Testis (tissue), 2 donors: ENCODE measurements at regions not wholly inside any gene's neighbourhood (a gene's known extent, or its start where the extent isn't known, plus 50 kb on each side); places are given as distances from the start of the nearest gene placed in this dataset.

Source experiments
- DNase-seq: peaks from one replicate; pipeline ENCODE4 v3.0.0-alpha.2; 2019
- H3K27ac ChIP-seq, 2 donors: fragments of 200-600 bp; sonication (generic); one replicate each; pipeline ENCODE4 v1.5.1; 2019
- H3K27me3 ChIP-seq: fragments of 200-600 bp; sonication (generic); one replicate; pipeline ENCODE4 v1.5.1; 2019
- H3K36me3 ChIP-seq: fragments of 200-600 bp; sonication (generic); one replicate; pipeline ENCODE4 v1.5.1; 2017; ENCODE audit warnings: low read depth; ENCODE audit errors: missing control alignments
- H3K4me1 ChIP-seq: fragments of 200-600 bp; sonication (generic); one replicate; pipeline ENCODE4 v1.5.1; 2019
- H3K4me3 ChIP-seq, 2 donors: fragments of 200-600 bp; sonication (generic); one replicate each; pipeline ENCODE4 v1.5.1; 2017 to 2019
- H3K9me3 ChIP-seq: fragments of 200-600 bp; sonication (generic); one replicate; pipeline ENCODE4 v1.5.1; 2017
- CTCF ChIP-seq, 3 experiments: fragments of 450-650 bp in 2 of 3; fragments of 200-600 bp in 1 of 3; sonication (generic) in 1 of 3; IDR thresholded peaks; one replicate each; pipeline ENCODE4 v1.5.1; 2016 to 2019; ENCODE audit warnings: antibody characterized with exemption in 3 of 3, mild to moderate bottlenecking in 2 of 3, moderate library complexity in 1 of 3
- POLR2A ChIP-seq: fragments of 450-650 bp; IDR thresholded peaks from one replicate; pipeline ENCODE4 v1.6.1; 2017; ENCODE audit warnings: antibody characterized with exemption, mild to moderate bottlenecking, moderate library complexity
- WGBS, 2 donors: methylation state at CpG; one replicate each; pipeline ENCODE4 v1.1.5; 2018; 5-methylcytosine and 5-hydroxymethylcytosine counted together
- intact Hi-C: fragments of 100-400 bp; cut with DNase I; formaldehyde crosslinking; loops from one replicate; pipeline ENCODE4 v1.15.1; 2023; ENCODE audit warnings: low total_unique reads

- H3K27me3 ChIP-seq = no peaks in the 10 kb centered on the region
- no peak for TF ChIP-seq POLR2A
- no peak for TF ChIP-seq CTCF (IDR thresholded peaks at IDR 0.05)
- no peak overlapping the region for H3K27ac ChIP-seq
- no peaks in the 10 kb centered on the region for H3K36me3 ChIP-seq
- no peaks in the 10 kb centered on the region for H3K9me3 ChIP-seq
- no peak for DNase-seq
- intact Hi-C loops = no loop called here
- no peaks in the 10 kb centered on the region for H3K4me1 ChIP-seq
- no peak overlapping the region for H3K4me3 ChIP-seq
- WGBS, 2 donors = 57 to 59% methylated on average over 4 of the region's 4 CpGs
Observed at GRCh38 chr2:187168720-187169713, 279.0 kb downstream of the CALCRL start.

DNA sequence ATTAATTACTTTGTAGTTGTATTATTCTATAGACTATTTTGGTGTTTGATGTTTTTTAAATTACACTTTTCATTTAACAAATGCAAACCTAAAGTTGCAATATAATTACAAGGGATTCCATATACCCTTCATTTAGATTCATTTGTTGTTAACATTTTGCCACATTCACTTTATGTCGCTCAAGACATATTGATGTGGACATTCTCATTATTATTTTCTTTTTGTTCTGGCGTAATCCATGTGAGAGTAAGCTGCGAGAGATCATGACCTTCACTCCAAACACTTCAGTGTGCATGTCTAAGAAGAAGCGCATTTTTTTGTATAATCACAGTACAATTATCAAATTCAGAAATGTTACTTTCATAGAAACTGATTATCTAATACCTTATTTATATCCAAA lies 280.6 kb downstream of the CALCRL start:
- Histone ChIP-seq H3K9me3 (no peaks in the 10 kb centered on the region), H3K36me3 (no peaks in the 10 kb centered on the region), H3K27ac (no peak overlapping the region), H3K4me3 (no peak overlapping the region), H3K27me3 (no peaks in the 10 kb centered on the region), H3K4me1 (no peaks in the 10 kb centered on the region)
- WGBS, 2 donors = 80 to 90% methylated on average over 4 of the region's 4 CpGs
- TF ChIP-seq POLR2A = no peak
- no peak for TF ChIP-seq CTCF (IDR thresholded peaks at IDR 0.05)
- intact Hi-C loops = no loop called here
- no peak for DNase-seq

DNA sequence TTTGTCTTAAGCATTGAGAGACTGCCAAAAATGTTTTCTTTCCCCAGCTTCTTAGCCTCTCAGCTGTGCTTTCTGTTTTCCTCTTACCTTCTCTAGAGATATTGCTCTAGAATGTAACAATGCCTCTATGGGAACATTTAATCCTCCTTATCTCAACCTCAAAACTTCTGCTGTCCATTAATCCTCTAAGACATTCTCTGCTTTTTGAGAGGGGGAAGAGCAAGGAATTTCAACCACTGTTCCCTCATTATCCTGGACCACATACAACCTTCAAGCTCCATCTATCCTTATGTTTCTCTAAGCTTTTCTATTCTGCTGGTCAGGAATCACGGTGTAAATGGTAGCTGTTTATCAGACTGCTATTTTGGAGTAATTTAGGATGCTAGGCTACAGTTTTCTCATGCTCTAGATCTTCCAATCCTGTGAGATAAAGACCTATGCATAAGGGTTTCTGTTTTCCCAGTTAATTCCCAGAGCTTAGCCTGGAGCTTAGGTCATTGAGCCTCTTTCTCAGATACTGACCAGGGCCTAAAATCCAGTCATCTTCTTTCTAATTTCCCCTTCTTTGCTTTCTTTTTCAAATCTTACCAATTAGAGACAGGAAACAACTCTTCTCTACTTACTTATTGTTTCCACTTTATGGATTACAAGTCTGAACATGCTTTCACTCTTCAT lies 282.0 kb downstream of the CALCRL start:
- H3K27me3 ChIP-seq = no peaks in the 10 kb centered on the region
- no peak overlapping the region for H3K27ac ChIP-seq
- intact Hi-C loops = no loop called here
- H3K36me3 ChIP-seq = no peaks in the 10 kb centered on the region
- TF ChIP-seq POLR2A = no peak
- no peak for TF ChIP-seq CTCF (IDR thresholded peaks at IDR 0.05)
- H3K4me1 ChIP-seq = no peaks in the 10 kb centered on the region
- WGBS, 2 donors = 79 to 97% methylated on average over 1 of the region's 1 CpG
- DNase-seq = no peak
- no peak overlapping the region for H3K4me3 ChIP-seq
- no peaks in the 10 kb centered on the region for H3K9me3 ChIP-seq

GRCh38 chr2:187158452-187158851 lies 289.6 kb downstream of the CALCRL start:
- Histone ChIP-seq H3K27me3 (no peaks in the 10 kb centered on the region), H3K4me1 (no peaks in the 10 kb centered on the region), H3K9me3 (no peaks in the 10 kb centered on the region), H3K27ac (no peak overlapping the region), H3K4me3 (no peak overlapping the region), H3K36me3 (no peaks in the 10 kb centered on the region)
- WGBS, 2 donors = 43 to 56% methylated on average over 3 of the region's 3 CpGs
- intact Hi-C loops = no loop called here
- no peak for DNase-seq
- no peak for TF ChIP-seq POLR2A
- TF ChIP-seq CTCF (IDR thresholded peaks at IDR 0.05) = no peak
